HEK293 (cell line): ENCODE measurements at regions not wholly inside any gene's neighbourhood (a gene's known extent, or its start where the extent isn't known, plus 50 kb on each side); places are given as distances from the start of the nearest gene placed in this dataset.

Source experiments
- ATF2 ChIP-seq: fragments of 450-650 bp; formaldehyde crosslinking; IDR thresholded peaks from 2 replicates; pipeline ENCODE4 v1.5.1; 2016; ENCODE audit warnings: missing biosample characterization, missing genetic modification characterization, low read depth
- REST ChIP-seq: fragments of 450-650 bp; formaldehyde crosslinking; IDR thresholded peaks from 2 replicates; pipeline ENCODE4 v1.5.1; 2016; ENCODE audit warnings: missing biosample characterization, missing genetic modification characterization
- ZNF19 ChIP-seq: fragments of 450-650 bp; formaldehyde crosslinking; IDR thresholded peaks from 2 replicates; pipeline ENCODE4; 2016; ENCODE audit warnings: missing biosample characterization, missing genetic modification characterization, low read depth
- ZNF211 ChIP-seq: fragments of 450-650 bp; formaldehyde crosslinking; IDR thresholded peaks from 2 replicates; pipeline ENCODE4 v1.5.1; 2016; ENCODE audit warnings: low read depth, missing biosample characterization, missing genetic modification characterization
- ZNF223 ChIP-seq: fragments of 450-650 bp; formaldehyde crosslinking; IDR thresholded peaks from 2 replicates; pipeline ENCODE4 v1.5.1; 2016; ENCODE audit warnings: missing biosample characterization, missing genetic modification characterization
- ZNF239 ChIP-seq: fragments of 450-650 bp; formaldehyde crosslinking; IDR thresholded peaks from 2 replicates; pipeline ENCODE4 v1.5.1; 2016; ENCODE audit warnings: missing biosample characterization, missing genetic modification characterization
- ZNF501 ChIP-seq: fragments of 450-650 bp; formaldehyde crosslinking; IDR thresholded peaks from 2 replicates; pipeline ENCODE4 v1.5.1; 2016; ENCODE audit warnings: missing biosample characterization, missing genetic modification characterization
- ZNF510 ChIP-seq: fragments of 450-650 bp; formaldehyde crosslinking; IDR thresholded peaks from 2 replicates; pipeline ENCODE4 v1.5.1; 2018; ENCODE audit warnings: mild to moderate bottlenecking, missing genetic modification characterization, missing biosample characterization; ENCODE audit not compliant: insufficient replicate concordance
- ZNF677 ChIP-seq: fragments of 450-650 bp; IDR thresholded peaks from 2 replicates; pipeline ENCODE4 v1.5.0; 2018; ENCODE audit warnings: missing biosample characterization, mild to moderate bottlenecking, missing genetic modification characterization, moderate library complexity
- ZNF707 ChIP-seq: fragments of 450-650 bp; formaldehyde crosslinking; IDR thresholded peaks from 2 replicates; pipeline ENCODE4 v1.5.1; 2016; ENCODE audit warnings: missing biosample characterization, missing genetic modification characterization
- ZNF843 ChIP-seq: fragments of 450-650 bp; formaldehyde crosslinking; IDR thresholded peaks from 2 replicates; pipeline ENCODE4 v1.5.1; 2016; ENCODE audit warnings: missing biosample characterization, missing genetic modification characterization
- TF ChIP-seq, protein P1 (sequence below): fragments of 450-650 bp; formaldehyde crosslinking; IDR thresholded peaks from 2 replicates; pipeline ENCODE4 v1.5.1; 2016; ENCODE audit warnings: missing biosample characterization, missing genetic modification characterization
- TF ChIP-seq, protein P2 (sequence below): IDR thresholded peaks from 2 replicates; pipeline ENCODE4 v1.6.1; 2011; ENCODE audit warnings: mild to moderate bottlenecking, low read depth, low read length, borderline replicate concordance
- TF ChIP-seq, protein P3 (sequence below): fragments of 450-650 bp; formaldehyde crosslinking; IDR thresholded peaks from 2 replicates; pipeline ENCODE4 v1.5.1; 2017; ENCODE audit warnings: missing biosample characterization, missing genetic modification characterization

DNA sequence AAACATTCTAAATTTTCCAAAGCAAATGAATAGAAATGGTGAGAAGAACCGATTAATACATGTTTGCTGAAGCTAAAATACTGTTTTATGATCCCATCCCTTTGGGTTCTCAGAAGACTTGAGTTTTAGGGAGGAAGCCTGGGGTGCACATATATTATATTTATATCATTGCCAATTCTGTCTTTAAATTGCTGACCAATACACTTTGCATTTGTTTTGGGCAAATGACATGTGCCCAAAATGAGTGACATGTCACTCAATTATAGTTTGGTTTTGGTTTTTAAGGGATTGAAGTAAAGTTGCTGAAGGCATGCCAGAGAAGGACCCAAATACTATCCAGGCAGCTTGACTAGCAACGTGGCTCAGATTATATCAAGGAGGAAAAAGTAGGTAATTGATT is 50.3 kb upstream of the SP3 start:
- no peak for TF ChIP-seq REST
- TF ChIP-seq, protein P1, sequence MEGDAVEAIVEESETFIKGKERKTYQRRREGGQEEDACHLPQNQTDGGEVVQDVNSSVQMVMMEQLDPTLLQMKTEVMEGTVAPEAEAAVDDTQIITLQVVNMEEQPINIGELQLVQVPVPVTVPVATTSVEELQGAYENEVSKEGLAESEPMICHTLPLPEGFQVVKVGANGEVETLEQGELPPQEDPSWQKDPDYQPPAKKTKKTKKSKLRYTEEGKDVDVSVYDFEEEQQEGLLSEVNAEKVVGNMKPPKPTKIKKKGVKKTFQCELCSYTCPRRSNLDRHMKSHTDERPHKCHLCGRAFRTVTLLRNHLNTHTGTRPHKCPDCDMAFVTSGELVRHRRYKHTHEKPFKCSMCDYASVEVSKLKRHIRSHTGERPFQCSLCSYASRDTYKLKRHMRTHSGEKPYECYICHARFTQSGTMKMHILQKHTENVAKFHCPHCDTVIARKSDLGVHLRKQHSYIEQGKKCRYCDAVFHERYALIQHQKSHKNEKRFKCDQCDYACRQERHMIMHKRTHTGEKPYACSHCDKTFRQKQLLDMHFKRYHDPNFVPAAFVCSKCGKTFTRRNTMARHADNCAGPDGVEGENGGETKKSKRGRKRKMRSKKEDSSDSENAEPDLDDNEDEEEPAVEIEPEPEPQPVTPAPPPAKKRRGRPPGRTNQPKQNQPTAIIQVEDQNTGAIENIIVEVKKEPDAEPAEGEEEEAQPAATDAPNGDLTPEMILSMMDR (tag by site-specific recombination) = no peak
- TF ChIP-seq ZNF239 = no peak
- no peak for TF ChIP-seq ZNF677
- no peak for TF ChIP-seq ZNF19 (tag by site-specific recombination)
- no peak for TF ChIP-seq ZNF843 (tag by site-specific recombination)
- TF ChIP-seq, protein P2, sequence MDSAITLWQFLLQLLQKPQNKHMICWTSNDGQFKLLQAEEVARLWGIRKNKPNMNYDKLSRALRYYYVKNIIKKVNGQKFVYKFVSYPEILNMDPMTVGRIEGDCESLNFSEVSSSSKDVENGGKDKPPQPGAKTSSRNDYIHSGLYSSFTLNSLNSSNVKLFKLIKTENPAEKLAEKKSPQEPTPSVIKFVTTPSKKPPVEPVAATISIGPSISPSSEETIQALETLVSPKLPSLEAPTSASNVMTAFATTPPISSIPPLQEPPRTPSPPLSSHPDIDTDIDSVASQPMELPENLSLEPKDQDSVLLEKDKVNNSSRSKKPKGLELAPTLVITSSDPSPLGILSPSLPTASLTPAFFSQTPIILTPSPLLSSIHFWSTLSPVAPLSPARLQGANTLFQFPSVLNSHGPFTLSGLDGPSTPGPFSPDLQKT = no peak
- no peak for TF ChIP-seq ZNF501 (tag by site-specific recombination)
- TF ChIP-seq ZNF223 = no peak
- TF ChIP-seq, protein P3, sequence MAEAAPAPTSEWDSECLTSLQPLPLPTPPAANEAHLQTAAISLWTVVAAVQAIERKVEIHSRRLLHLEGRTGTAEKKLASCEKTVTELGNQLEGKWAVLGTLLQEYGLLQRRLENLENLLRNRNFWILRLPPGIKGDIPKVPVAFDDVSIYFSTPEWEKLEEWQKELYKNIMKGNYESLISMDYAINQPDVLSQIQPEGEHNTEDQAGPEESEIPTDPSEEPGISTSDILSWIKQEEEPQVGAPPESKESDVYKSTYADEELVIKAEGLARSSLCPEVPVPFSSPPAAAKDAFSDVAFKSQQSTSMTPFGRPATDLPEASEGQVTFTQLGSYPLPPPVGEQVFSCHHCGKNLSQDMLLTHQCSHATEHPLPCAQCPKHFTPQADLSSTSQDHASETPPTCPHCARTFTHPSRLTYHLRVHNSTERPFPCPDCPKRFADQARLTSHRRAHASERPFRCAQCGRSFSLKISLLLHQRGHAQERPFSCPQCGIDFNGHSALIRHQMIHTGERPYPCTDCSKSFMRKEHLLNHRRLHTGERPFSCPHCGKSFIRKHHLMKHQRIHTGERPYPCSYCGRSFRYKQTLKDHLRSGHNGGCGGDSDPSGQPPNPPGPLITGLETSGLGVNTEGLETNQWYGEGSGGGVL (tag by site-specific recombination) = no peak
- no peak for TF ChIP-seq ATF2 (tag by site-specific recombination)
- no peak for TF ChIP-seq ZNF510 (tag by site-specific recombination)
- TF ChIP-seq ZNF707 (tag by site-specific recombination) = no peak
- TF ChIP-seq ZNF211 = no peak
